Hepatocyte (in vitro differentiated cells): ENCODE measurements at regions not wholly inside any gene's neighbourhood (a gene's known extent, or its start where the extent isn't known, plus 50 kb on each side); places are given as distances from the start of the nearest gene placed in this dataset.

ENCODE experiments used
- DNase-seq: peaks from one replicate; pipeline ENCODE4 v3.0.0-alpha.2; 2016; ENCODE audit warnings: low spot score
- H2AFZ ChIP-seq: fragments of 200-600 bp; sonication (generic); 2 replicates; pipeline ENCODE4 v1.6.0; 2016; ENCODE audit warnings: antibody characterized with exemption, mild to moderate bottlenecking
- H3K27ac ChIP-seq: fragments of 200-600 bp; sonication (generic); 2 replicates; pipeline ENCODE4 v1.5.1; 2016; ENCODE audit warnings: mild to moderate bottlenecking
- H3K27me3 ChIP-seq: fragments of 200-600 bp; sonication (generic); 2 replicates; pipeline ENCODE4 v1.6.1; 2016
- H3K36me3 ChIP-seq: fragments of 200-600 bp; sonication (generic); replicated peaks from 2 replicates; pipeline ENCODE4 v1.5.1; 2016; ENCODE audit warnings: low read depth; ENCODE audit not compliant: insufficient read depth
- H3K4me1 ChIP-seq: fragments of 200-600 bp; sonication (generic); 2 replicates; pipeline ENCODE4 v1.5.1; 2016; ENCODE audit warnings: mild to moderate bottlenecking, moderate library complexity; ENCODE audit not compliant: insufficient read depth
- H3K4me2 ChIP-seq: fragments of 200-600 bp; sonication (generic); 2 replicates; pipeline ENCODE4 v1.6.0; 2016
- H3K4me3 ChIP-seq: fragments of 200-600 bp; sonication (generic); 2 replicates; pipeline ENCODE4 v1.5.1; 2016; ENCODE audit warnings: mild to moderate bottlenecking
- H3K79me2 ChIP-seq: fragments of 200-600 bp; sonication (generic); 2 replicates; pipeline ENCODE4 v1.6.0; 2017; ENCODE audit warnings: mild to moderate bottlenecking
- H3K9me2 ChIP-seq: fragments of 200-600 bp; sonication (generic); replicated peaks from 2 replicates; pipeline ENCODE4 v1.6.0; 2017; ENCODE audit warnings: mild to moderate bottlenecking; ENCODE audit not compliant: insufficient read depth
- H3K9me3 ChIP-seq: fragments of 200-600 bp; sonication (generic); 2 replicates; pipeline ENCODE4 v1.5.1; 2016; ENCODE audit warnings: low read depth, mild to moderate bottlenecking
- H4K20me1 ChIP-seq: fragments of 200-600 bp; sonication (generic); 2 replicates; pipeline ENCODE4 v1.6.0; 2016; ENCODE audit warnings: mild to moderate bottlenecking; ENCODE audit not compliant: insufficient read depth, poor library complexity, severe bottlenecking
- CTCF ChIP-seq: fragments of 200-600 bp; sonication (generic); IDR thresholded peaks from 2 replicates; pipeline ENCODE4 v1.5.1; 2016; ENCODE audit warnings: antibody characterized with exemption, mild to moderate bottlenecking; ENCODE audit not compliant: poor library complexity
- EZH2 ChIP-seq: fragments of 200-600 bp; sonication (generic); IDR thresholded peaks from 2 replicates; pipeline ENCODE4 v1.6.1; 2016; ENCODE audit warnings: antibody characterized with exemption, mild to moderate bottlenecking, borderline replicate concordance
- EZH2phosphoT487 ChIP-seq: fragments of 200-600 bp; sonication (generic); IDR thresholded peaks from one replicate; pipeline ENCODE4 v1.6.1; 2018; ENCODE audit warnings: antibody characterized with exemption, mild to moderate bottlenecking, low read depth, moderate library complexity; ENCODE audit not compliant: unreplicated experiment, severe bottlenecking
- WGBS: methylation state at CpG from one replicate; pipeline ENCODE4 v1.1.6; 2016; ENCODE audit warnings: low lambda C conversion rate; ENCODE audit errors: missing lambda C conversion rate; 5-methylcytosine and 5-hydroxymethylcytosine counted together

DNA sequence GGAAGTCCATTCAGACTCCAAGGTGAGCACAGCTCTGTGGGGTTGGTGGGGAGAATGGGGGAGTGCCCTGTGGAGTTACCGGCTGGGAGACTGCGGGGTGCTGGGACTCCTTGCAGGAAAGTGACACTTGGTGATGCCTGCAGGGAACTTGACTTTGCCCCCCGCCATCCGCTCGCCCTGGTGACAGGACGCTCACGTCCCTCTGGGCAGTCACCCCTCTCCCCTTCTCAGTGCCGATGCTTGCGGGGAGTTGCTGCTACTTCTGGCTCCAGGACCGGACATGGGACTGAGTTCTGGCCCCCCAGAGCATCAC is 209.5 kb upstream of the C1orf174 start:
- H3K4me3 ChIP-seq: no peak overlapping the region
- H3K4me2 ChIP-seq: no peak overlapping the region
- no peaks in the 10 kb centered on the region for H3K27me3 ChIP-seq
- TF ChIP-seq CTCF: no peak
- no peak for TF ChIP-seq EZH2phosphoT487
- TF ChIP-seq EZH2: no peak
- DNase-seq: no peak
- no peaks in the 10 kb centered on the region for H3K36me3 ChIP-seq
- no peak overlapping the region for H2AFZ ChIP-seq
- peaks cover 13% of the 10 kb centered on the region for H3K4me1 ChIP-seq
- WGBS: 96% methylated on average over 9 of the region's 10 CpGs
- H3K9me3 ChIP-seq: no peaks in the 10 kb centered on the region
- no peaks in the 10 kb centered on the region for H3K9me2 ChIP-seq
- H4K20me1 ChIP-seq: no peaks in the 10 kb centered on the region
- no peak overlapping the region for H3K27ac ChIP-seq
- no peaks in the 10 kb centered on the region for H3K79me2 ChIP-seq

DNA sequence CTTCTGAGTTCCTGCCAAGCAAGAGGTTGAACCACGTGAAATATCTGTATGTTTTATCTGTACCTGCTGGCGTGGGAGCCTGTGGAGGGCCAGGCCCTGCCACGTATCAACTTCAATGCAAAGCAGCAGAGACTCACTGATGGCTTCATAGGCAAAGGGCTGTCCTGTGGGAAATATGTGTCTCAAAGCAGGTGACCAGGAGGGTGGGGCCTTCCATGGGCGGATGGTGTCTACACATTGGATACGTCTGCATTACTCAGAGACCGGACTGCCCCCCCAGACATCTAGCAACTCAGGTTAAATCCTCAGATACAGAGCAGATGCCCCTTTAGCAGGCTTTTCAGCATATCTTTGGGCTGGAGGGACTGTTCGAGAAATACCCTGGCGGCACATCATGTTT is 210.8 kb upstream of the C1orf174 start:
- Histone ChIP-seq H3K9me2 (no peaks in the 10 kb centered on the region), H3K27me3 (no peaks in the 10 kb centered on the region), H3K9me3 (no peaks in the 10 kb centered on the region), H3K27ac (no peak overlapping the region), H3K36me3 (no peaks in the 10 kb centered on the region), H3K4me1 (peaks cover 13% of the 10 kb centered on the region), H3K4me2 (no peak overlapping the region), H3K79me2 (no peaks in the 10 kb centered on the region), H4K20me1 (no peaks in the 10 kb centered on the region), H3K4me3 (no peak overlapping the region), H2AFZ (no peak overlapping the region)
- no peak for DNase-seq
- WGBS: 79% methylated on average over 8 of the region's 8 CpGs
- TF ChIP-seq EZH2phosphoT487: no peak
- TF ChIP-seq EZH2: no peak
- no peak for TF ChIP-seq CTCF

GRCh38 chr1:4113897-4114296 is 213.8 kb upstream of the C1orf174 start:
- no peak for TF ChIP-seq CTCF
- no peak for TF ChIP-seq EZH2
- TF ChIP-seq EZH2phosphoT487: no peak
- Histone ChIP-seq H2AFZ (no peak overlapping the region), H3K36me3 (no peaks in the 10 kb centered on the region), H3K4me1 (peaks cover 5% of the 10 kb centered on the region), H3K79me2 (no peaks in the 10 kb centered on the region), H3K4me2 (no peak overlapping the region), H4K20me1 (no peaks in the 10 kb centered on the region), H3K27ac (no peak overlapping the region), H3K4me3 (no peak overlapping the region), H3K9me3 (no peaks in the 10 kb centered on the region), H3K27me3 (no peaks in the 10 kb centered on the region), H3K9me2 (no peaks in the 10 kb centered on the region)
- no peak for DNase-seq
- WGBS: 79% methylated on average over 2 of the region's 2 CpGs

GRCh38 chr1:4115191-4115900 is 215.3 kb upstream of the C1orf174 start:
- Histone ChIP-seq H3K36me3 (no peaks in the 10 kb centered on the region), H4K20me1 (no peaks in the 10 kb centered on the region), H3K9me2 (no peaks in the 10 kb centered on the region), H3K79me2 (no peaks in the 10 kb centered on the region), H3K27me3 (no peaks in the 10 kb centered on the region), H3K4me1 (no peaks in the 10 kb centered on the region), H3K4me2 (no peak overlapping the region), H2AFZ (no peak overlapping the region), H3K27ac (no peak overlapping the region), H3K9me3 (no peaks in the 10 kb centered on the region), H3K4me3 (no peak overlapping the region)
- TF ChIP-seq EZH2: no peak
- DNase-seq: no peak
- WGBS: 90% methylated on average over 18 of the region's 18 CpGs
